IMR-90 (cell line): ENCODE measurements at regions not wholly inside any gene's neighbourhood (a gene's known extent, or its start where the extent isn't known, plus 50 kb on each side); places are given as distances from the start of the nearest gene placed in this dataset.

Source experiments
- BHLHE40 ChIP-seq: fragments of 150-350 bp; IDR thresholded peaks from 2 replicates; pipeline ENCODE4 v1.6.1; 2016; ENCODE audit warnings: mild to moderate bottlenecking, low read depth, low read length
- CEBPB ChIP-seq: IDR thresholded peaks from 2 replicates; pipeline ENCODE4 v1.6.1; 2012; ENCODE audit warnings: low read depth, low read length, improper control_type of control experiment
- CHD1 ChIP-seq: IDR thresholded peaks from 2 replicates; pipeline ENCODE4 v1.6.1; 2012; ENCODE audit warnings: low read depth, low read length, improper control_type of control experiment
- CTCF ChIP-seq: conservative IDR thresholded peaks from 2 replicates; pipeline ENCODE4 v1.5.1; 2012; ENCODE audit warnings: mild to moderate bottlenecking, low read depth, low read length, improper control_type of control experiment
- FOS ChIP-seq: fragments of 150-350 bp; IDR thresholded peaks from 2 replicates; pipeline ENCODE4 v1.6.1; 2016; ENCODE audit warnings: low read depth, low read length
- MXI1 ChIP-seq: IDR thresholded peaks from 2 replicates; pipeline ENCODE4 v1.6.1; 2012; ENCODE audit warnings: low read depth, mild to moderate bottlenecking, low read length, moderate library complexity, borderline replicate concordance
- NFE2L2 ChIP-seq: fragments of 150-350 bp; IDR thresholded peaks from 2 replicates; pipeline ENCODE4 v1.6.1; 2016; ENCODE audit warnings: low read depth, mild to moderate bottlenecking, low read length
- POLR2A ChIP-seq: IDR thresholded peaks from 2 replicates; pipeline ENCODE4 v1.6.1; 2012; ENCODE audit warnings: mild to moderate bottlenecking, low read depth, low read length
- RAD21 ChIP-seq: IDR thresholded peaks from 2 replicates; pipeline ENCODE4 v1.6.1; 2012; ENCODE audit warnings: low read length, improper control_type of control experiment
- RFX5 ChIP-seq: IDR thresholded peaks from 2 replicates; pipeline ENCODE4 v1.8.0; 2012; ENCODE audit warnings: low read depth, mild to moderate bottlenecking, low read length, moderate library complexity

GRCh38 chr3:64832098-64832497 is 144.3 kb upstream of the ADAMTS9 start:
- TF ChIP-seq CTCF (no peak), RAD21 (no peak), POLR2A (no peak), BHLHE40 (no peak), RFX5 (no peak), CEBPB (no peak), MXI1 (no peak), NFE2L2 (no peak), FOS (no peak), CHD1 (no peak)
